ENCODE measurements at regions not wholly inside any gene's neighbourhood (a gene's known extent, or its start where the extent isn't known, plus 50 kb on each side); places are given as distances from the start of the nearest gene placed in this dataset.

DNA sequence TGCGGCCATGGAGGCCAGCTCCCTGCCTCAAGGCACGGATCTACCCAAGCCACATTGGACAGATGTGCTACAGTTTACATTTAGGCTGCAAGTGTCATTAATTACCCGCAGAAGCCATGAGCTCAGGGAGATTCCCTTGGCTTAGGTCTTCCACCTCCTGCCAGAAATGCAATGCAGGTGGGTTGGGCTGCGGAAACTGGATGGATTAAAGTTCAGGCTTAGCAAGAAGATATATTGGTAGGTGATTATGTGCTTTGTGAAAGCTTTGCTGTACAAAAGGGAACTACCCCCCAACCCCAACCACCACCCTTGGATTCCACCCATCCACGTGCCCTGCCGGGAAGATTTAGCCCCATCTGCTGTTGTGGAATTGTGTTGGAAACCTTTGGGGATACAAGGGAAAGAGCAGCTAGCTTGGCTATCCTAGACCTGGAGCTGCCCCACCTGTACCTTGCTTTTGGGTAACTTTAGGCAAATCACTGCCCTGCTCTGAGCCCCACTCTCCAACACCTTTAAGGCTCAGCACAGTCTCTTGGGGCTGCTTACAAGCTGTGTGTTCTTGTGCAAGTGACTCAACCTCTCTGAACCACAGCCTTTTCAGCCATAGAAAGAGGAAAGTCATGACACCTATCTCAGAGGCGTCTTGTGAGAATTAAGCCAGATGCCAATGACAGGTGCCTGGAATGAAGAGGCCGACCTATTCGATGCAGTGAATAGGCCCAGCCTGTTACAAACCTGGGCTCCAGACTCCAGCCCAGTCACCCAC, 141.6 kb upstream of the GLI2 start:
- no peak for TF ChIP-seq NR2C2 (CRISPR knock-in tag; IDR thresholded peaks at IDR 0.05; ENCODE audit: borderline replicate concordance)
- no peak for TF ChIP-seq HOXA7 (CRISPR knock-in tag; IDR thresholded peaks at IDR 0.05)
- no peak for TF ChIP-seq EP300 (IDR thresholded peaks at IDR 0.05; ENCODE audit: low read depth in 2 of 2, low read length in 2 of 2)
- no peak for TF ChIP-seq EP300 (CRISPR knock-in tag; IDR thresholded peaks at IDR 0.05; ENCODE audit: borderline replicate concordance)
- no peak for TF ChIP-seq SUZ12 (IDR thresholded peaks at IDR 0.05; ENCODE audit: low read depth, low read length)
- no peak for TF ChIP-seq ZNF274 (CRISPR knock-in tag; IDR thresholded peaks at IDR 0.05)
- no peak for TF ChIP-seq SP1 (IDR thresholded peaks at IDR 0.05)
- TF ChIP-seq SP1 (CRISPR knock-in tag; IDR thresholded peaks at IDR 0.05): no peak
